SHP77 treated with DMSO at 0.1 percent for 48 hours (cell line): ENCODE measurements at regions not wholly inside any gene's neighbourhood (a gene's known extent, or its start where the extent isn't known, plus 50 kb on each side); places are given as distances from the start of the nearest gene placed in this dataset.

Experiments
- DNase-seq: peaks from one replicate; lab custom pipeline; 2025; lab: John Stamatoyannopoulos, UW

DNA sequence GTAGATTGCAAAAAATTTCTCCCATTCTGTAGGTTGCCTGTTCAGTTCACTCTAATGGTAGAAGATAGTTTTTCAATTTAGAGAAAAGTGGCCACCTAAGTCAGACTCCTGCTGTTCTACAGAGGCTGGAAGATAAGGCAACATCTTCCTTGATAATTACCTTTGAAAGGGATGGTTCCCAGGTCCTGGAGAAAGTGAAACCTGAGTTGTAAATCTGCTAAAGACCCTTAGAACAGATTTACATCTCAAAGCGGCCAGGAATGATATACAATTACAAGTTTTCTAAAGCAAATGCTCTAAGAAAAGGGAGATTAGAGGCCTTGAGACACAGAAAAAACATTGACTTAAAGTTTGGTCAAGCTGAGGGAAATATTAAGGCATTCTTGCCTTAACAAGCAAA, 1350.2 kb upstream of the FAM98A start:
- DNase-seq = no peak

GRCh38 chr2:34936089-34936488, 1337.0 kb upstream of the FAM98A start:
- no peak for DNase-seq

GRCh38 chr2:34912084-34912483, 1313.0 kb upstream of the FAM98A start:
- no peak for DNase-seq

DNA sequence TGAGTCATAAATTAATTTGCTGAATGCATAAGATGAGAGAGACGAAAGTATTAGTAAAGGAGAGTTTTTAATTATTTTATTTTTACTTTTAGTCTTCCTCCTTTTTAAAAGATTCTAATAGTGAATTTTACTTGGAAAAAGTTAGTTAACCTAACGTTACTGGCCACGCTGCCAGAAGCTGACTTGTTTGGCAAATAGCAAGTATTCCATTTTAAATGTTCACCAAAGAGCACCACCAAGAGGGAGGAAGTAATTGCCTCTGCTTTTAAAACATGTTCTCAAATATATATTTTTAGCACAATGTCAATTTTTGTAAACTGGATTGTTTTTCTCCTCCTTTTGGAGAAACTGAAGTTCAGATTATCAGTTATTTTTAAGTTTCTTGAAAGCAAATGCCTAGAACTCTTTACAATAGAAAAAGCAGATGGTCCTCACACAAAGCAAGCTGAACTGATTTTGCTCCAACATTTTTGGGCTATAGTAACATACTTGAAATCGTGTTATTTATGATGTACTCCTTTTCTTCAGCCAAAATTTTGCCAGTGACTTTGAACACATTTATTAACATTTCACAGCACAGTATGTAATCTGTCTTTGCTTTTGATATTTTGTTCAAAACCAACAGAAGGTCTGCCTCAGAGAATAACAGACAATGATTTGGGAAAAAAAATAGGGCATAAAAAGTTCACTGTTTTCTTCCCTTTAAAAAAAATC, 1311.0 kb upstream of the FAM98A start:
- DNase-seq = no peak

DNA sequence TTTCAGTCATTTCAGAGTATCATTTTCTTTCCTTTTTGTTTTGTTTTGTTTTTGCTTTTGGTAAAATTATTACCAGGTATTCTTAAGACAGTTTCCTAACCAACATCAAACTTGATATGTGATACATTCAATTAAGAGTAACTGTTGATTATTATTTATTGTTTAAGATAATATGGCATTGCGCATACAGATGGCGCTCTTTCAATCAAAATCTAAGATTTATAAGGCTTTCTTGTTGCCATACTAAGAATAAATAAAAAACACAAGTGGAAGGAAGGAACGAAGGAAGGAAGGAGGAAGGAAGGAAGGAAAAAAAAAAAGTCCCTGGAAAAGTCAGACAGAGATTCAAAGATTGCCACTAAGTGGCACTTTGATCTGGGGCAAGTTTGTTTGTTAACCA, 1308.7 kb upstream of the FAM98A start:
- no peak for DNase-seq

GRCh38 chr2:34901739-34902138, 1302.6 kb upstream of the FAM98A start:
- DNase-seq = no peak

DNA sequence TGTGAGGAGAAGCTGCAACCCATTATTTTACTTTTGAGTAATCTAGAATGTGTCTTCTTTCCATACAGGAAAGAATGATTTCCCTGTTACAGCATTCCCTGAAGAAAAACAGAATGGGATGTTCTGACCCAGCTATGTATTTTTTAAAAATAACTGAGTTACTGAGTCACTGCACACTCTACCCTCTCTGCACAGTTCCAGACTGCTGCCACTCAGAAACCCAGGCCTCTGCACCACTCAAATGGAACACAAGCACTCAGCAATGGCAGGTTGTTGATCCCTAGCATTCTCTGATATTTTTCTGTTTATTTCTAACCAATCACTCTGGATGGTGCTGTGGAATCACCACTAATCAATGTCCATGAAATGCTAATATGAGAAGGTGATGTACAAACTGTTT, 1300.0 kb upstream of the FAM98A start:
- no peak for DNase-seq

GRCh38 chr2:34892766-34893165, 1293.7 kb upstream of the FAM98A start:
- DNase-seq = no peak

DNA sequence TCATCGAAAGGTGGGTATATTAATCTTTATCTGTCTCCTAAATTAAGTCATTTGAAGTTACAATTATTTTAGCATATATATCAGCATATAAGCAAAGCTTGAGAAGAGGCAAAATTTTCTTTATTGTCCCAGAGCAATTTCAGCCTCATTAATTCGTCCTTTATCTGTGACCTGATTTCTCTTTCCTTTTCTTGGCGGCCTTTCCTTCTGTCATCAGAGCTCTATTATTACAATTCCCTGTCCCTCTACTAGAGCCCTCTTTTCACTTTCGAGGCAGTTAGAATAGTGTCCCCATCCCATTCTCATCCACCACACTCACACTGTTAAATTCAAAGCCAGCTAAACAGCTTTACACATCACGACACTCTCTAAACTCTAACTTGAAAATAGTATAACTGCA, 1293.2 kb upstream of the FAM98A start:
- no peak for DNase-seq

DNA sequence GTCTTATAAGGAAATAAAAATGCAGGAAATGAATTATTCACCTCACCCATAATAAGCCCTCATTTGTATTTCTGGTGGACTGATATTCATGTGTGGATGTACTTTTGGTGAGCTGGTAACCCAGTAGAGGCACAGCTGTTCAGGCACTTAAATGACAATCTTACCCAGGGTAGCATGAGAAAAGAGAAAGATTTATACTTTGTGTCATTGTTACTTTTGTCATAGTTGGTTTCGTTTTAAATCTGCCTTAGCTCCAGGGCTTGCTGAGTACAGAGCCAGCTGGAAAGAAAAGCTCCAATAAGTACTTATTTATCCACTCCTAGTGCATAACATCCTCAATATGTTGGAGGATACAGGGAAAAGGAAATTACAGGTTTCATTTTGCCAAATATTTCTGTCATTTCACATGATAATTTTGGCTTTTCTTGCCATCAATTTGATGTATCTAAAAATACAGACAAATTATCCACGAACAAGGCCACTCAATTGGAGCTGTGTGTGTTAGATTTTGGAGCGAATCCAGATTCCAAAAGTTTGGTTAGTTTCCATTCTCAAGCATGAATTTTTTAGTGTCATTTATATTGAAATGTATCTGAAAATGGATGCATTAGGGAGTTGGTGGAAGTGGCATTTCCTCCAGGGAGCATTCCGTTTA, 1276.1 kb upstream of the FAM98A start:
- no peak for DNase-seq

DNA sequence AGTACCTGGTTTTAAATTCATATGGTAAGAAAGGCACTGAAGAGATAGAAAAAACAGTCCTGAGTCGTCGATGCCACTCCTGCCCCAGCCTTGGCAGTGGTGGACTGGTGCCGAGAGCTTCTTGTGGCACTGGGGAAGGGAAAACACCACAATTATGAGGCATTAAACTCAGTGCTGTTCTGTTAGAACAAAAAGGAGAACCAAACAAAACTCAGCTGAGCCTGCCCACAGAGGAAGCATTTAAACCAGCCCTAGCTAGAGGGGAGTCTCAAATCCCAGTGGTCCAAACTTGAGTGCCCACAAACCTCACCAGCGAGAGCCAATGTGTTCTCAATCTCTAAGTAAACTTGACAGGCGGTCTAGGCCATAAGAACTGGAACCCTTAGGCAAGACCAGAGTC, 1254.5 kb upstream of the FAM98A start:
- DNase-seq = no peak

DNA sequence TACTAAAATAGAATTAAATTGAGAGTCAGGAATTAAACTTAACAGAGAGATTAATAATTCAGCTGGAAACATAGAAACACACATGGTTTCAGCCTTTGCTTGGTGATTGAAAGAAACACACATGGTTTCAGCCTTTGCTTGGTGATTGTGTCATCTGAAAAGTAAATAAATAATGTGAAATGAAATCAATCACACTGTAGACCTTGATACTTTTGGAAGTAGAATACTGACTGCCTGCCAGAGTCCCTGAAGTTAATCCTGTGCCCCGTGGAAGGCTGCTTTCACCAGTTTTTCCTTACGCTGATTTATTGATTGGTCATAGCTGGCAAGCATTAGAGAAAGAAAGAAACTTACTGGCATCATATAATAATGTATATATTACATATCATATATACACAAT, 1252.7 kb upstream of the FAM98A start:
- DNase-seq = no peak

- no peak for DNase-seq
These were observed 1250.7 kb upstream of the FAM98A start for GRCh38 chr2:34849827-34850226.

DNA sequence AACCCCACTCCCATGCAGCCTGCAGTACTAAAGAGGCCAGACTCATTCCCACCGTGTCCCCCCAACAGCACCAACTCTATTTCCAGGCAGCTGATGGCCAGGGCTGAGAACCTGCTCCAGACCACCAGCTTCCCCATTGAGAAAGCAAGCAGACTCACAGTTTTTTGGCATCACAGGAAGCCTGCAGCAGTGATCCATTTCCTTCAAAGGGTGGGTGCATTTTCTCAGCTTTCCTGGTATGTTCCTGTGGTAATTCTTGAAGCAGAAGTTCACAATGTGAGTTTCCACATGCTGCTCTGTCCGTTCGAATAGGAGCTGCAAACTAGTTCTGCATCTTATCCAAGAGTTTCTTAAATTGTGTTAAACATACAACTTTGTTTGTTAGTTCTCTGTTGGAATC, 1249.6 kb upstream of the FAM98A start:
- no peak for DNase-seq

DNA sequence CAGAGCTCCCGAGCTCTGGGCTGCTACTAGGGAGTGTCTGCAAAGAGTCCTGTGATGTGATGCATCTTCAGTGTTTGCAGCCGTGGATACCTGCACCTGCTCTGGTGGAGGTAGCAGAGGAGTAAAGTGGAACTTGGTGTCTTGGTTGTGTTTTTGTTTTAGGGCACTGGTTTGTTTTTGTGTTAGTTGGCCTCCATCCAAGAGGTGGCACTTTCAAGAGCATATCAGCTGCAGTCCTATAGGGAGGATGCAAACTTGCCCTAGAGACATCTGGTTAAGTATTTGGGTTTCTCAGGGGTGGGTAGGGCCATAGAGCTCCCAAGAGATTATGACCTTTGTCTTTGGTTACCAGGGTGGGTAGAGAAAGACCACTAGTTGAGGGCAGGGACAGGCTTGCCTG, 1249.0 kb upstream of the FAM98A start:
- DNase-seq = no peak

DNA sequence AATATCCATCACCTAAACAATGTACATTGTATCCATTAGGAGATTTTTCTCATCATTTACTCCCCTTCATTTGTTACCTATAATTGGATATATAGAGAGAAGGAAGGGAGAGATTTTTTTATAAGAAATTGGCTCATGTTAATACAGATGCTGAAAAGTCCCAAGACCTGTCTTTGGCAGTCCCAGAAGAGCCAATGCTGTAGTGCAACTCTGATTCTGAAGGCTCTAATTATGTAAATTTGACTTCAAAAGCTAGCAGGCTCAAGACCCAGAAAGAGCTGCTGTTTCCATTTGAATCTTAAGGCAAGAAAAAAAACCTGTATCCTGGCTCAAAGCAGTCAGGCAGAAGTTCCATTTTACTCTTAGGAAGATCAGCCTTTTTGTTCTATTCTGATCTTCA, 1245.5 kb upstream of the FAM98A start:
- no peak for DNase-seq

- DNase-seq = no peak
These were observed 1239.3 kb upstream of the FAM98A start for GRCh38 chr2:34838408-34838807.

DNA sequence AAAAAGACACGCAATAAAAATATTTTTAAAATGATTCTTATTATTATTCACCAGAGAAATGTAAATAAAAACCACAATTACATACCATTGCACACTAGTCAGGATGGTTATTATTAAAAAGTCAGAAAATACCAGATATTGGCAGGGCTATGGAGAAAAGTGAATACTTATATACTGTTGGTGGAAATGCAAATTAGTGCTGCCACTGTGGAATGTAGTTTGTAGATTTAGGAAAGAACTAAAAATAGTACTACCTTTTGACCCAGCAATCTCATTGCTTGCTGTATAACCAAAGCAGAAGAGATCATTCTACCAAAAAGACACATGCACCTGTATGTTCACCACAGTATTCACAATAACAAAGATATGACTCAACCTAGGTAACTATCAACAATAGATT, 1237.3 kb upstream of the FAM98A start:
- no peak for DNase-seq

DNA sequence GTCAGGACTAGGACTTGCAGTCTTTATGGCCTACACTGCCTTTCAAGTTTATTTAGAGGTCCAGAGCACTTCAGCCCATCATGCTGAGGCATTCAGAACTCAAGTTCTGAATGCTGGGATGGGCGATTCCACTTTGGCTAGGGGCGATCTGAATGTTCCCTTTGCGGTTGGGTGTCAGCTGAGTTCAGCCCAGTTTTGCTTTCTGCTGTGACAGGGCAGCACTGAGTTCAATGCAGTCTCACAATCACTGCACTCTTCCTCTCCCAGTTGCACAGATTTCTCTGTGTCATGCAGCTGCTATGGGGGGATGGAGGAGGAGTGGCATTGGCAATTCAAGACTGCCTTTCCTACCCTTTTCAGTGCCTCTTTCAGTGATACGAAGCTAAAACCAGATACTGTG, 1232.0 kb upstream of the FAM98A start:
- no peak for DNase-seq

DNA sequence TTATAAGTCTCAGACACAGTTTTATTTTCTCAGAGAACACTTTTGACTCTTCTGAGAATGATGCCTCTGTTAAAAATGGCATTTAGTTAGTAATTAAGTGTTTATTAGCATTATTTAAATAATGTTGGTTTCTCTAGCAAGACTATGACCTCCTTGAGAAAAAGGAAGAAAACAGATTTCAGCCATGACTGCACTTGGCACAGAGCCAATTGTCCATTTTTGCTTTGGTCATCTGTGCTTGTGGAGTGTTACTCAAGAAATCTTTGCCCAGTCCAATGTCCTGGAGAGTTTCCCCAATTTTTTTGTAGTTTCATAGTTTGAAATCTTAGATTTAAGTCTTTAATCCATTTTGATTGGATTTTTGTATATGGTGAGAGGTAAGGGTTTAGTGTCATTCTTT, 1229.4 kb upstream of the FAM98A start:
- DNase-seq = no peak

DNA sequence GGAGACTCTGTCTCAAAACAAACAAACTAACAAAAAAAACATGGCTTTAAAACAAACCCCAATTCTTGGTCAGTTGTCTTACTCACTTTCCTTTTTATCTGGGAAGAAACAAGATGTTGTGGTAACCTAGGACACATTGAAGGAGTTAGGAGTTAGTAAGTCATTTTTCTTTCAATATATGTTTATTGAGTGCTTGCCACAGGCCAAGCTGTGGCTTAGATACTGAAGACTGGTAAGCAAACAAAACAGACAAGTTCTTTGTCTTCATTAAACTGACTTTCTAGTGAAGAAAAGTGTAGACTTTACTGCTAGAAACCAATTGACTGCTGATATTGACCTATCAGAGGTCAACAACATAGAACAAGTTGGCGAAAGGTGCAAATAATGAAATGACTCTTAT, 1228.3 kb upstream of the FAM98A start:
- DNase-seq = no peak

- no peak for DNase-seq
These were observed 1226.6 kb upstream of the FAM98A start for GRCh38 chr2:34825686-34826085.

- no peak for DNase-seq
These were observed 1223.5 kb upstream of the FAM98A start for GRCh38 chr2:34822616-34823015.
